ENCODE measurements at regions not wholly inside any gene's neighbourhood (a gene's known extent, or its start where the extent isn't known, plus 50 kb on each side); places are given as distances from the start of the nearest gene placed in this dataset.

GRCh38 chr1:185368313-185368855 lies 51.3 kb upstream of the IVNS1ABP start:
- TF ChIP-seq CTCF (IDR thresholded peaks at IDR 0.05) (no peak), EP300 (IDR thresholded peaks at IDR 0.05) (no peak)
